Astrocyte of the cerebellum (primary cell): ENCODE measurements at regions not wholly inside any gene's neighbourhood (a gene's known extent, or its start where the extent isn't known, plus 50 kb on each side); places are given as distances from the start of the nearest gene placed in this dataset.
"Not testable (repeated sequence)": the region's sequence is repeated elsewhere in the genome, so short reads cannot be mapped to it uniquely, and the experiment has no call there.

Source experiments
- DNase-seq: peaks from one replicate; pipeline ENCODE4 v3.0.0-alpha.2; 2011; ENCODE audit warnings: low read depth
- H3K4me3 ChIP-seq: 2 replicates; pipeline ENCODE4 v1.5.1; 2011; ENCODE audit warnings: mild to moderate bottlenecking, low read depth, low read length, moderate library complexity
- in situ Hi-C: cut with HindIII; loops from 2 replicates; pipeline ENCODE4 v1.10.0; 2017; ENCODE audit warnings: low sequenced_read_pairs
- TF ChIP-seq, protein P1 (sequence below): IDR thresholded peaks from 2 replicates; pipeline ENCODE4 v1.5.1; 2012; ENCODE audit warnings: low read length, low read depth, moderate library complexity, mild to moderate bottlenecking; ENCODE audit errors: missing control alignments

DNA sequence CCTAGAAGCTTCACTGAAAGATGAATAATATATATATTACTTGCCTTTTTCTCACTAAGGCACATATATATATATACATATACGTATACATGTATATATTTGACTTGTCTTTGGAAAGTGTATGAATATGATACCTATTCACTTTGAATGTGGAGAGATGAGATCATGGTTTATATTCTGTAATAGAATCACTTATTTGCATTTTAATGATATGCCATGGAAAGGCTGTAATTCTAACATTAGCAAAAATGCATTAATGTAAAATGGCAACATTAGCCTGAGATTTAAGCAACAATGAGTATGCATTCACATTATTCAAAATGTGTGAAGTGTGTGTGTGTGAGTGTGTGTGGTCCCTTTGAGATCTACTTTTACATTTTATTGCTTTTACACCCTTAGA is 54.5 kb upstream of the PRKD1 start:
- no peak for DNase-seq
- in situ Hi-C loops: no loop called here

GRCh38 chr14:29982993-29983392 is 55.3 kb upstream of the PRKD1 start:
- no peak for DNase-seq
- no peak overlapping the region for H3K4me3 ChIP-seq
- TF ChIP-seq, protein P1, sequence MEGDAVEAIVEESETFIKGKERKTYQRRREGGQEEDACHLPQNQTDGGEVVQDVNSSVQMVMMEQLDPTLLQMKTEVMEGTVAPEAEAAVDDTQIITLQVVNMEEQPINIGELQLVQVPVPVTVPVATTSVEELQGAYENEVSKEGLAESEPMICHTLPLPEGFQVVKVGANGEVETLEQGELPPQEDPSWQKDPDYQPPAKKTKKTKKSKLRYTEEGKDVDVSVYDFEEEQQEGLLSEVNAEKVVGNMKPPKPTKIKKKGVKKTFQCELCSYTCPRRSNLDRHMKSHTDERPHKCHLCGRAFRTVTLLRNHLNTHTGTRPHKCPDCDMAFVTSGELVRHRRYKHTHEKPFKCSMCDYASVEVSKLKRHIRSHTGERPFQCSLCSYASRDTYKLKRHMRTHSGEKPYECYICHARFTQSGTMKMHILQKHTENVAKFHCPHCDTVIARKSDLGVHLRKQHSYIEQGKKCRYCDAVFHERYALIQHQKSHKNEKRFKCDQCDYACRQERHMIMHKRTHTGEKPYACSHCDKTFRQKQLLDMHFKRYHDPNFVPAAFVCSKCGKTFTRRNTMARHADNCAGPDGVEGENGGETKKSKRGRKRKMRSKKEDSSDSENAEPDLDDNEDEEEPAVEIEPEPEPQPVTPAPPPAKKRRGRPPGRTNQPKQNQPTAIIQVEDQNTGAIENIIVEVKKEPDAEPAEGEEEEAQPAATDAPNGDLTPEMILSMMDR: no peak
- in situ Hi-C loops: no loop called here

More for the DNA sequence above, 54.5 kb upstream of the PRKD1 start:
- TF ChIP-seq, protein P1: no peak
- no peak overlapping the region for H3K4me3 ChIP-seq

DNA sequence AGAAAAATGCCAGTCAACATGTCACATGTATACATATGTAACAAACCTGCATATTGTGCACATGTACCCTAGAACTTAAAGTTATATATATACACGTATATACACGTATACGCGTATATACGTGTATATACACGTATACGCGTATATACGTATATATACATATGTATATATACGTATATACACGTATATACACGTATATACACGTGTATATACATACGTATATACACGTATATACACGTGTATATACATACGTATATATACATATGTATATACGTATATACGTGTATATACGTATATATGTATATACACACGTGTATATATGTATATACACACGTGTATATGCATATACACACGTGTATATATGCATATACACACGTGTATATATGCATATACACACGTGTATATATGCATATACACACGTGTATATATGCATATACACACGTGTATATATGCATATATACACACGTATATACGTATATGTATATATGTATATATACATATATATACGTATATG is 62.8 kb upstream of the PRKD1 start:
- H3K4me3 ChIP-seq, DNase-seq, in situ Hi-C loops: not testable (repeated sequence)

DNA sequence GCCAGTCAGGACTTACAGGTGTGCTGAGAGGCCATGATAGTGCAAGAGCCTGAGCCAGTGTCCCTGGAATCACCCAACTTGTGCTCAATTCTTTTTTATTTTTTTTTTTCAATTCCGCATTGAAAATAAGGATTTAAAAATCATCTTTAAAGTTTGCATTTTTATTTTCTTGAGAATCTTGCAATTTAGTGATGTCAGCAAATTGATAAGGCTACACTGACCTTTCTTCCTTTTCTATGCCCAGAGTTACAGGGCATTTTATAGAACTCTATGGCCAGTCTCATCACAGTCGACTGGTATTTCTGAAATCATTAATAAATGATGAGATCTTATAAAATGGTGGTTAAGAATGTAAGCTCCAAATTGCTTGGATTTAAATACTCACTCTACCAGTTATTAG is 63.3 kb upstream of the PRKD1 start:
- no peak for DNase-seq
- in situ Hi-C loops: no loop called here
- H3K4me3 ChIP-seq: no peak overlapping the region
- TF ChIP-seq, protein P1: no peak

GRCh38 chr14:29993143-29993542 is 65.5 kb upstream of the PRKD1 start:
- H3K4me3 ChIP-seq: no peak overlapping the region
- in situ Hi-C loops: no loop called here
- no peak for DNase-seq
- TF ChIP-seq, protein P1: no peak

DNA sequence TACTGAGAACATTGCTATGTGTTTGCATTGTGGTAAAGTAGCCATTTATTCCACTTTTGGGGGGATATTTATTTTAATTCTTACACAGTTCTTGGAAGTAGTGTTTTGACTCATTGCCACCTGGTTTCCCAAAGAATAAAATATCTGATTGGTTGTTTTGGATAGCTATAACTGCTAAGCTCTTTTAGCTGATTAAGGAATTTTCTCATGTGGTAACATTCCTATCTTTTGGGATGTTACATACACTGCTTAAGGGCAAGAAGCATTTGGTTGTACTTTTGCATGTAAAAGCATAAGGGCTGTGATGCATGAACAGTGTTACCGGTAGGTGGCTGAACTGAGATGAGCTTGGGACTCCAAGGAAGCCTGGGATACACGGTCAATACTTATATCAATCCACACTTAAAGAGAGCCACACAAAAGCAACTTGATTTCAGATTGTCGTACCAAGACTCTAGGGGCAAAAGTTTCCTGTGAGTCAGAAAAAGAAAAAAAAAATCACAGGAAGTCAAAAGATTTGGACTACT is 71.4 kb upstream of the PRKD1 start:
- in situ Hi-C loops: no loop called here
- DNase-seq: no peak
- H3K4me3 ChIP-seq: no peak overlapping the region
- TF ChIP-seq, protein P1: no peak

- in situ Hi-C loops: no loop called here
- no peak for DNase-seq
- TF ChIP-seq, protein P1: no peak
- H3K4me3 ChIP-seq: no peak overlapping the region
Observed at GRCh38 chr14:30002859-30003258, 75.2 kb upstream of the PRKD1 start.
